GM12891 (cell line): ENCODE measurements at regions not wholly inside any gene's neighbourhood (a gene's known extent, or its start where the extent isn't known, plus 50 kb on each side); places are given as distances from the start of the nearest gene placed in this dataset.

Experiments used
- POLR2A ChIP-seq: IDR thresholded peaks from 2 replicates; pipeline ENCODE4 v1.6.1; 2011; ENCODE audit warnings: low read depth, low read length, control low read depth
- POLR2AphosphoS5 ChIP-seq: IDR thresholded peaks from 2 replicates; pipeline ENCODE4 v1.6.1; 2011; ENCODE audit warnings: low read depth, low read length, control low read depth

GRCh38 chr7:13826752-13827151 lies 162.7 kb downstream of the ETV1 start:
- TF ChIP-seq POLR2A (no peak), POLR2AphosphoS5 (no peak)
